NCI-H1417 (cell line): ENCODE measurements at regions not wholly inside any gene's neighbourhood (a gene's known extent, or its start where the extent isn't known, plus 50 kb on each side); places are given as distances from the start of the nearest gene placed in this dataset.

Experiments
- DNase-seq, 3 experiments: peaks; one replicate each; lab custom pipeline; 2025; lab: John Stamatoyannopoulos, UW

DNA sequence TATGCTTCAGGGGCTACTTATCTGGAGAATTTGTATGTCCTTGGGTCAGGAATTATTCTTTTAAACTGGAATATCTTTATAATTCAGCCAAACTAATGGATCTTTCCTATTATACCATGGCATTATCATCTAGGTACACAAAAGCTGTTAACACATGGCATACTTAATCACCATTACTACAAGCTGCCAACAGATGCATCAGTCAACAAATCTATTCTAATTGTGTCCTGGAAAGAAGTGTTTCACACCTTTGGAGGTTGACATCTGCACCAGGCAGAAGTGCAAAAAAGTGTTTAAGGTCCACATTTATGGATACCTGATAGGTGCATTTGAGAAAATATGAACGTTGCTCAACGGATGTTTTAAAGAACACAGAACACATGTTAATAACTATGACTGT is 470.2 kb upstream of the ADGRL2 start:
- DNase-seq = peak in 1 of 3 experiments; percentile 58

GRCh38 chr1:81330111-81330510 is 470.6 kb upstream of the ADGRL2 start:
- no peak for DNase-seq

DNA sequence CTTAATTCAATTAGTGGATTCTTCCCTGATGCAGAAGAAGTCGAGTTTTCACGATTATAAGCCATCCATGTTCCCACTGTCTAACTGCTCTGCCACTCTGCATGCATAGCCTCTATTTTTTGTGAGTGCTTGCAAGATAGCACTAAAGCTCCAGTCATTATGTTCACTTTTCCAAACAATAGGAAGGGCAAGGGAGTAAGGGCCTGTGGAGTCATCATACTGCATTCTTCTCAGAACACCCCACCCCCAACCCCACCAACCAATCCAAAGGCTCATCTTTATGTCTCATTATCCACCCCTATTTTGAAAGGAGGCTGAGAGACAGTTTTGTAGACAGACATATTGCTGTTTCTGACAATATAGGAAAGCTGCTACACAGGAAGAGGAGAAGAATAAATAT is 471.7 kb upstream of the ADGRL2 start:
- DNase-seq = no peak

DNA sequence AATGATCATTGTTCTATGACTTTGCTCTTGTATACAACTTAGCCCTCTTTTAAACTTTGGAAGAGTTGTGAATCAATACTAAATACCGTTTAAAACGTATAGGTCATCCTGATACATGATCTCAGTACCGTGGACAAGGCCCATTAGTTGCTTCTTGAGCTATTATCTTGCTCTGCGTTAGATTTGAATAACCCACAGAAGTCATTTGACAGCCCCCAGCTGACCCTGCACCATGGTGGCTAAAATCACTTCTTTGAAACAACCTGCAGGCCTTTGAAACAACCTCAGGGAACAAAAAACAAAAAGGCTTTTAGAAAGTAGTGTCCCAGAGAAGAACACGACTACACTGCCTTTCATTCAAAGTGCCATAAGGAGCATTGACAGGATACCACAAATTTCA is 473.0 kb upstream of the ADGRL2 start:
- no peak for DNase-seq

GRCh38 chr1:81327103-81327710 is 473.5 kb upstream of the ADGRL2 start:
- no peak for DNase-seq

- DNase-seq = no peak
Observed at GRCh38 chr1:81326212-81326611, 474.5 kb upstream of the ADGRL2 start.

DNA sequence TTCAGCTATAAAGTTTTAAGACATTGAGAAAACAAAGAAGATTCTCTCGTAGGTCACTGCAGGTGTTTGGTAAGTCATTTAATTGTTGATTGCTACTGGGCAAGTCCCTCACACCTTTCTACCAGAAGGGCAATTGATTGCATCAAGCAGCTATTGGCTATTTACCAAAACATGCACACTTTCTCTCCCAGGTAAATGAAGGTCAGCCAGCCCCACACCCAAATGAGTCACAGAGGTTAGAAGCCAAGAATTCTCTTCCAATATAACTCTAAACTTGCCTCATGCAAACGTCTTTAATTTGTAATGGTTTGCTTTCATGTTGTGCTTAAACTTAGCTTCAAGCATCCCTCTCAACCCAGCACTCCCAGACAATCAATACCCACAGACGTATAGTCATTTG is 475.3 kb upstream of the ADGRL2 start:
- no peak for DNase-seq

DNA sequence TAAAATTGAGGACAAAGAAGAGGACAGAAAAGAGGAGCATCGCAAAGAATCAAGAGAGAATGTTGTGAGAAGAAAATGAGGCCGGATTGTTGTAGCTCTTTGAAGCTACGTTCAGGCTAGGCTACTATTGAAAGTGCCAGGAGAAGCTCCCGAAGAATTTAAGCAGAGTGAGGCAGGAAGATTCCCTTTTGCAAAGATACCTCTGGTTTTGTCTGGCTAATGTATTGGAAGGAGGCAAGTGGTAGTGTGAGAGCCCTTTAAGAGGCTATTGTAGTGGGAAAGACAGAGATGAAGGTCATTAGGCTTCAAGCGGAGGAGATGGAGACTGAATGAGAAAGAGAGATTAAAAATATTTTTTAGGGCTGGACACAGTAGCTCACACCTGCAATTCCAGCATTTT is 476.9 kb upstream of the ADGRL2 start:
- DNase-seq = no peak

- DNase-seq = no peak
Observed at GRCh38 chr1:81317191-81317590, 483.5 kb upstream of the ADGRL2 start.

- DNase-seq = no peak
Observed at GRCh38 chr1:81314513-81315233, 486.1 kb upstream of the ADGRL2 start.

GRCh38 chr1:81313289-81313688 is 487.4 kb upstream of the ADGRL2 start:
- no peak for DNase-seq

GRCh38 chr1:81312272-81312754 is 488.4 kb upstream of the ADGRL2 start:
- DNase-seq = no peak

DNA sequence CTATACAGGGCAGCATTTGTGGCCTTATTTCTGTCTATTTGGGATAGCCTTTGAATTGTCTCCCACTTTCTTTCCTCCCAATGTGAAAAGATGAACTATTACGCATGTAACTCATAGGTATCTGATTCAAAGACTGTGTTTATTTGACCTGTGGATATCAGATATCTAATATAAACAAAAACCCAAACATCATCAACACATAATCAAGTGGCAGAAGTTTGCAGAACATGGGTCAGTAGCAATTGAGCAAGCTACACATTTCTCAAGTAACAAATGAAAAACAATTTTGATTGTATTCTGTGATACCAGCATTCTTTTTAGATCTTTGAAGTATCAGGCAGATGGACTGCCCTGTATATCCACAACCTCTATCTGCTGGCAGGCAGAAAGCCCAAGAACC is 490.5 kb upstream of the ADGRL2 start:
- DNase-seq = no peak

- DNase-seq = no peak
Observed at GRCh38 chr1:81308191-81308590, 492.5 kb upstream of the ADGRL2 start.

GRCh38 chr1:81307786-81308185 is 492.9 kb upstream of the ADGRL2 start:
- DNase-seq = no peak

DNA sequence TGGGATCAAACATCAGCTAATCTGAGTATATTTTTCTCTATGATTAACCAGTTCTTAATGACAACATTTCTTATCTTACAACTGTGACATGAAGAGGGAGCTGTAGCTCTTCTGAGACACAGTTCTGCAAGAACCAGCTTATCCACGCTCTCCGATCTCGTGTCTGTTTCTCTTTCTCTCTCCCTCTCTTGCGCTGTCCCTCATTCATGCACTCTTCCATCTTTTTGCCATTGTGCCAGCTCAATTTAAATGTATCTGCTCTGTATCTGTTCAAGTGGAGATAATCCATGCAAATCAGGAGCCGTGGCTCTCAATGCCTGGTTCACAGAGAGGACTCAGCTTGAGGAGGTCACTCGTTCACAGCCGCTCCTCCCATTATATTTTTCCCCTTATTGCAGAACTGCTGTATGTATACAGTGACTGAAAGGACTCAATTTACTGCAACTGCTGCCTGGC is 494.7 kb upstream of the ADGRL2 start:
- peak in 2 of 3 experiments; percentile 86 to 97 for DNase-seq

- peak in 1 of 3 experiments; percentile 52 for DNase-seq
Observed at GRCh38 chr1:81304187-81304586, 496.5 kb upstream of the ADGRL2 start.

DNA sequence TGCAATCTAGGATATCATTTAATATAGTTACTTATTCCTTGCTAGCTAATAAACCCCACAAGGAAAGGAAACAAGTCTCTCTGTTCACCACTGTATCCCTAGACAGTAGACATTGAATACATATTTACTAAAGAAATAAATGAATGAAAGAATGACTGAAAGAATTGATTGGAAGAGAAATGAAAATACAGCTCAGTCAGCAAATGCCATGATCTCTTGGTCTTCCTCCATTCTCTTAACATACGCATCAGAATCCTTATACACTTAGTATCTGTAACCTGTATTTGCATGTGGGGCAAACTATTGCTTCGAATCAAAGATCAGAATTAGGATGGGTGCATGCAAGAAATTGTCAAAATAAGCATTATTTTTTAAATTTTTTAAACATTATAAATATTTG is 500.8 kb upstream of the ADGRL2 start:
- DNase-seq = no peak

GRCh38 chr1:81298266-81298665 is 502.5 kb upstream of the ADGRL2 start:
- DNase-seq = no peak

GRCh38 chr1:81296601-81297000 is 504.1 kb upstream of the ADGRL2 start:
- no peak for DNase-seq

DNA sequence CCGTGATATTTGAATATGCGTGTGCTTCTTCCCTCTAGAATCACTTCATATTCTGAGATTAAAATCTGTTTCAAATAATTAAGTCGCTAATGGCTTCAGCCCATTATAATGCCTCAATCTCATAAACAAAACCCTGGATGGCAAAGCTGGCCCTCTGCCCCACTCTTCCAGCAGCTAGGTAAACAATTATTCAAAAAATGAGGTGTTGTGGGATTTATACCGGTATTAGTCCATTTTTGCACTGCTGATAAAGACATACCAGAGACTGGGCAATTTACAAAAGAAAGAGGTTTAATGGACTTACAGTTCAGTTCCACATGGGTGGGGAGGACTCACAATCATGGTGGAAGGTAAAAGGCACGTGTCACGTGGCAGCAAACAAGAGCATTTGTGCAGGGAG is 510.4 kb upstream of the ADGRL2 start:
- DNase-seq = no peak

DNA sequence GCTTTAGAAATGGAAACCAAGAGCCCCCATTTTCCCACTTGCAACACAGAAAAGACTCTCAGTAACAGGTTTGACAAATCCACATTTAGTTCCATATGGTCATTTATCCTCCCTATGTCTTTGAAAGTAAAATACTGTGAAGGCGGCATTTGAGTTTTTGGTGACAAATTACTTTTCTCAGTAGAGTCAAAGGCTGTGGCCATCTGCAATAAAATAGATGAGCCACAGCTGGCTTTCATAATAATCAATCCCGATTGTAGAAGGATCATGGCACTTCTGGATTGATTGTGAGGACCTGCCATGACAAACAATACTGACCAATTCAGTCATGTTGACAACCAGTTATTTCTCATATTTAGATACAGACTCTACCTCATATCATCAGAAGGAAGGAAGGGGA is 512.0 kb upstream of the ADGRL2 start:
- DNase-seq = no peak

- DNase-seq = no peak
Observed at GRCh38 chr1:81287411-81288080, 513.2 kb upstream of the ADGRL2 start.
